H9 (cell line): ENCODE measurements at regions not wholly inside any gene's neighbourhood (a gene's known extent, or its start where the extent isn't known, plus 50 kb on each side); places are given as distances from the start of the nearest gene placed in this dataset.

Experiments
- DNase-seq: peaks from one replicate; pipeline ENCODE4 v3.0.0-alpha.2; 2017
- H2AFZ ChIP-seq: one replicate; pipeline ENCODE4 v1.6.1; 2013; ENCODE audit warnings: mild to moderate bottlenecking, low read length, control low read depth, moderate library complexity
- H2AK5ac ChIP-seq: 2 replicates; pipeline ENCODE4 v1.6.1; 2013; ENCODE audit warnings: low read length, control low read depth, mixed read lengths; ENCODE audit not compliant: insufficient read length
- H2BK120ac ChIP-seq: one replicate; pipeline ENCODE4 v1.6.1; 2013; ENCODE audit warnings: low read depth, mild to moderate bottlenecking, low read length, control low read depth, inconsistent platforms; ENCODE audit not compliant: poor library complexity, severe bottlenecking
- H2BK12ac ChIP-seq: 2 replicates; pipeline ENCODE4 v1.6.1; 2013; ENCODE audit warnings: low read length, control low read depth, mixed read lengths, low read depth; ENCODE audit not compliant: insufficient read length
- H2BK15ac ChIP-seq: 2 replicates; pipeline ENCODE4 v1.6.1; 2013; ENCODE audit warnings: low read depth, low read length, control low read depth
- H2BK20ac ChIP-seq: one replicate; pipeline ENCODE4 v1.6.1; 2013; ENCODE audit warnings: low read depth, mild to moderate bottlenecking, low read length, control low read depth, inconsistent platforms; ENCODE audit not compliant: poor library complexity, severe bottlenecking
- H2BK5ac ChIP-seq: 2 replicates; pipeline ENCODE4 v1.6.1; 2013; ENCODE audit warnings: low read length, control low read depth, mixed read lengths; ENCODE audit not compliant: insufficient read length
- H3K14ac ChIP-seq: 2 replicates; pipeline ENCODE4 v1.6.1; 2013; ENCODE audit warnings: low read length, control low read depth; ENCODE audit not compliant: insufficient read depth
- H3K18ac ChIP-seq: 2 replicates; pipeline ENCODE4 v1.6.1; 2013; ENCODE audit warnings: low read depth, mild to moderate bottlenecking, mixed read lengths, low read length, control low read depth; ENCODE audit not compliant: insufficient read length
- H3K23ac ChIP-seq: 2 replicates; pipeline ENCODE4 v1.6.1; 2013; ENCODE audit warnings: low read length, control low read depth, mixed read lengths, low read depth; ENCODE audit not compliant: insufficient read length
- H3K23me2 ChIP-seq: 2 replicates; pipeline ENCODE4 v1.6.1; 2013; ENCODE audit warnings: low read depth, mild to moderate bottlenecking, mixed read lengths, low read length, control low read depth; ENCODE audit not compliant: insufficient read length, poor library complexity, severe bottlenecking
- H3K27ac ChIP-seq: 2 replicates; pipeline ENCODE4 v1.5.1; 2013; ENCODE audit warnings: low read length, control low read depth, mixed read lengths, low read depth; ENCODE audit not compliant: insufficient read length
- H3K27me3 ChIP-seq: 2 replicates; pipeline ENCODE4 v1.6.1; 2013; ENCODE audit warnings: low read length, control low read depth, inconsistent platforms; ENCODE audit not compliant: insufficient read depth
- H3K4ac ChIP-seq: 2 replicates; pipeline ENCODE4 v1.6.1; 2013; ENCODE audit warnings: low read depth, mild to moderate bottlenecking, control low read depth, inconsistent platforms, low read length, moderate library complexity
- H3K4me1 ChIP-seq: 2 replicates; pipeline ENCODE4 v1.6.1; 2013; ENCODE audit warnings: low read length, control low read depth, inconsistent platforms; ENCODE audit not compliant: insufficient read depth
- H3K4me2 ChIP-seq: 2 replicates; pipeline ENCODE4 v1.6.1; 2013; ENCODE audit warnings: low read length, control low read depth, mixed read lengths; ENCODE audit not compliant: insufficient read length, insufficient read depth
- H3K56ac ChIP-seq: 2 replicates; pipeline ENCODE4 v1.6.1; 2013; ENCODE audit warnings: low read depth, mild to moderate bottlenecking, mixed read lengths, low read length, control low read depth; ENCODE audit not compliant: insufficient read length
- H3K79me1 ChIP-seq: 2 replicates; pipeline ENCODE4 v1.6.1; 2013; ENCODE audit warnings: low read depth, mild to moderate bottlenecking, moderate library complexity, low read length, control low read depth, inconsistent platforms; ENCODE audit not compliant: insufficient read depth, poor library complexity, severe bottlenecking
- H3K79me2 ChIP-seq: 2 replicates; pipeline ENCODE4 v1.6.1; 2013; ENCODE audit warnings: low read length, control low read depth, inconsistent platforms; ENCODE audit not compliant: insufficient read depth
- H3K9ac ChIP-seq: 2 replicates; pipeline ENCODE4 v1.6.1; 2013; ENCODE audit warnings: low read length, control low read depth, mixed read lengths; ENCODE audit not compliant: insufficient read length; ENCODE audit errors: extremely low read depth
- H3K9me3 ChIP-seq: one replicate; pipeline ENCODE4 v1.6.1; 2013; ENCODE audit warnings: low read depth, low read length, inconsistent platforms; ENCODE audit not compliant: control insufficient read depth
- H3T11ph ChIP-seq: one replicate; pipeline ENCODE4 v1.6.1; 2013; ENCODE audit warnings: mild to moderate bottlenecking, low read length, control low read depth, inconsistent platforms
- H4K20me1 ChIP-seq: one replicate; pipeline ENCODE4 v1.6.1; 2013; ENCODE audit not compliant: control insufficient read depth, insufficient read length, insufficient read depth
- H4K5ac ChIP-seq: 2 replicates; pipeline ENCODE4 v1.6.1; 2013; ENCODE audit warnings: low read depth, mild to moderate bottlenecking, mixed read lengths, low read length, control low read depth; ENCODE audit not compliant: insufficient read length
- H4K8ac ChIP-seq: replicated peaks from 2 replicates; pipeline ENCODE4 v1.6.1; 2013; ENCODE audit warnings: low read length, control low read depth, mixed read lengths, low read depth; ENCODE audit not compliant: insufficient read length
- H4K91ac ChIP-seq: 2 replicates; pipeline ENCODE4 v1.6.1; 2013; ENCODE audit warnings: low read depth, mild to moderate bottlenecking, moderate library complexity, mixed read lengths, low read length, control low read depth; ENCODE audit not compliant: insufficient read length
- H3K27ac Mint-ChIP-seq, 3 experiments: 2 replicates in 2 of 3; 3 replicates in 1 of 3; pipeline ENCODE4 v1.8.0; 2020 to 2021; ENCODE audit warnings: mixed read lengths in 3 of 3, mild to moderate bottlenecking in 1 of 3, moderate library complexity in 1 of 3
- H3K27me3 Mint-ChIP-seq: 2 replicates; pipeline ENCODE4 v1.8.0; 2021; ENCODE audit warnings: low read depth, mild to moderate bottlenecking, moderate library complexity, mixed read lengths
- H3K36me3 Mint-ChIP-seq, 3 experiments: 2 replicates in 2 of 3; 3 replicates in 1 of 3; pipeline ENCODE4 v1.8.0; 2020 to 2021; ENCODE audit warnings: low read depth in 3 of 3, mixed read lengths in 3 of 3; ENCODE audit not compliant: insufficient read depth in 1 of 3
- H3K4me1 Mint-ChIP-seq, 2 experiments: 2 replicates each; pipeline ENCODE4 v1.8.0; 2020; ENCODE audit warnings: mixed read lengths in 2 of 2
- H3K4me3 Mint-ChIP-seq, 2 experiments: 2 replicates in 1 of 2; 3 replicates in 1 of 2; pipeline ENCODE4 v1.8.0; 2020 to 2021; ENCODE audit warnings: mild to moderate bottlenecking in 2 of 2, mixed read lengths in 2 of 2, moderate library complexity in 1 of 2
- H3K9me3 Mint-ChIP-seq, 2 experiments: 2 replicates in 1 of 2; 3 replicates in 1 of 2; pipeline ENCODE4 v1.8.0; 2020; ENCODE audit warnings: mild to moderate bottlenecking in 2 of 2, mixed read lengths in 2 of 2, moderate library complexity in 1 of 2
- WGBS: extraction: QIAGEN DNeasy Blood & Tissue Kit; methylation state at CpG from one replicate; pipeline ENCODE4 v1.1.7; 2013; ENCODE audit warnings: missing lambda C conversion rate, low lambda C conversion rate, mixed read lengths; ENCODE audit not compliant: insufficient read length; ENCODE audit errors: extremely low coverage; 5-methylcytosine and 5-hydroxymethylcytosine counted together
- TF ChIP-seq, protein P1 (sequence below): fragments of 200-600 bp; sonication (generic); conservative IDR thresholded peaks from 3 replicates; pipeline ENCODE4 v1.8.0; 2021; ENCODE audit warnings: antibody characterized with exemption, mild to moderate bottlenecking

DNA sequence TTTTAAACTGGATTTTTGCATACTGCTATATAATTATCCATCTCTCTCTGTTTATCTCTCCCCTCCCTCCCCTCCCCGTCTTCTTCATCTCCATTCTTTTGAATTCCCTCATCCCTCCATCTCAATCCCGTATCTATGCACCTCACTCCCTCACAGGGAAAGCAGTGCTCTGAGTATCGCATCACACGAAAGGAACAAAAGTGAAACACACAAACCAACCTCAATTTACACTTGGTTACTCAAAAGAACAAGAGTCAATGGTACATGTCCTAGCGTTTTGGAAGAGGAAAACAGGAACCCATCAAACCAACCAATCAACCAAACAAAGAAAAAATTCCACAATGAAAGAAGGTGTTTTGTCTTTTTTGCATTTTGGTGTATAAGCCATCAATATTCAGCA is 115.1 kb downstream of the NBPF12 start:
- TF ChIP-seq, protein P1, sequence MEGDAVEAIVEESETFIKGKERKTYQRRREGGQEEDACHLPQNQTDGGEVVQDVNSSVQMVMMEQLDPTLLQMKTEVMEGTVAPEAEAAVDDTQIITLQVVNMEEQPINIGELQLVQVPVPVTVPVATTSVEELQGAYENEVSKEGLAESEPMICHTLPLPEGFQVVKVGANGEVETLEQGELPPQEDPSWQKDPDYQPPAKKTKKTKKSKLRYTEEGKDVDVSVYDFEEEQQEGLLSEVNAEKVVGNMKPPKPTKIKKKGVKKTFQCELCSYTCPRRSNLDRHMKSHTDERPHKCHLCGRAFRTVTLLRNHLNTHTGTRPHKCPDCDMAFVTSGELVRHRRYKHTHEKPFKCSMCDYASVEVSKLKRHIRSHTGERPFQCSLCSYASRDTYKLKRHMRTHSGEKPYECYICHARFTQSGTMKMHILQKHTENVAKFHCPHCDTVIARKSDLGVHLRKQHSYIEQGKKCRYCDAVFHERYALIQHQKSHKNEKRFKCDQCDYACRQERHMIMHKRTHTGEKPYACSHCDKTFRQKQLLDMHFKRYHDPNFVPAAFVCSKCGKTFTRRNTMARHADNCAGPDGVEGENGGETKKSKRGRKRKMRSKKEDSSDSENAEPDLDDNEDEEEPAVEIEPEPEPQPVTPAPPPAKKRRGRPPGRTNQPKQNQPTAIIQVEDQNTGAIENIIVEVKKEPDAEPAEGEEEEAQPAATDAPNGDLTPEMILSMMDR, result no peak
- no peak for DNase-seq
- peaks cover 7% of the 10 kb centered on the region for H3K27me3 Mint-ChIP-seq
- Histone ChIP-seq H3K79me1 (no peaks in the 10 kb centered on the region), H3K23ac (no peak overlapping the region), H2BK20ac (no peak overlapping the region), H4K8ac (no peak overlapping the region), H3K9me3 (no peaks in the 10 kb centered on the region), H3K4me2 (no peak overlapping the region), H2BK120ac (no peak overlapping the region), H3K23me2 (no peaks in the 10 kb centered on the region), H2AK5ac (no peak overlapping the region), H3K4ac (no peak overlapping the region), H3K14ac (no peak overlapping the region), H4K20me1 (no peaks in the 10 kb centered on the region), H3K18ac (no peak overlapping the region), H4K5ac (no peak overlapping the region), H3K4me1 (no peaks in the 10 kb centered on the region), H4K91ac (no peak overlapping the region), H3K27ac (no peak overlapping the region), H2BK12ac (no peak overlapping the region), H2BK15ac (no peak overlapping the region), H2AFZ (no peak overlapping the region), H3K9ac (no peak overlapping the region), H3T11ph (no peak overlapping the region), H2BK5ac (no peak overlapping the region), H3K56ac (no peak overlapping the region), H3K79me2 (no peaks in the 10 kb centered on the region), H3K27me3 (no peaks in the 10 kb centered on the region)
- peaks cover 0 to 3% of the 10 kb centered on the region in 2 experiments; a peak in 1 of 5 replicates for H3K9me3 Mint-ChIP-seq
- no CpG with 5 or more reads among the region's 5 CpGs for WGBS
- H3K4me3 Mint-ChIP-seq, result no peak overlapping the region
- H3K27ac Mint-ChIP-seq, result no peak overlapping the region; a peak in 1 of 7 replicates
- peaks cover 3 to 5% of the 10 kb centered on the region in 2 experiments; a peak in 3 of 4 replicates for H3K4me1 Mint-ChIP-seq
- H3K36me3 Mint-ChIP-seq, result no peaks in the 10 kb centered on the region
